ENCODE measurements at regions not wholly inside any gene's neighbourhood (a gene's known extent, or its start where the extent isn't known, plus 50 kb on each side); places are given as distances from the start of the nearest gene placed in this dataset.

GRCh38 chr16:5385811-5386210 is 288.2 kb upstream of the EEF2KMT start:
- no peak for DNase-seq (ENCODE audit: low spot score)
- no peak overlapping the region for H3K27ac ChIP-seq (ENCODE audit: low read depth, low read length, poor library complexity, severe bottlenecking)
- H2AFZ ChIP-seq (ENCODE audit: low read length) = no peak overlapping the region
- H3K79me2 ChIP-seq (ENCODE audit: insufficient read depth, low read depth, low read length) = no peaks in the 10 kb centered on the region
- CTCF ChIA-PET (ENCODE audit: unreplicated experiment) = no interaction called here
- H3K9me2 ChIP-seq (ENCODE audit: insufficient read depth, low read length) = no peaks in the 10 kb centered on the region
- intact Hi-C loops (cut with micrococcal nuclease; ENCODE audit: unreplicated experiment) = no loop called here
- H3K9me3 ChIP-seq (ENCODE audit: low read length) = no peaks in the 10 kb centered on the region
- H3K4me3 ChIP-seq (ENCODE audit: low read depth, low read length, poor library complexity, severe bottlenecking) = no peak overlapping the region
- POLR2A ChIA-PET = no interaction called here
- H3K4me2 ChIP-seq (ENCODE audit: low read length) = no peak overlapping the region
- no peaks in the 10 kb centered on the region for H3K4me1 ChIP-seq (ENCODE audit: insufficient read depth, low read length, poor library complexity, severe bottlenecking)
- no peaks in the 10 kb centered on the region for H3K36me3 ChIP-seq (ENCODE audit: insufficient read depth, low read length)
- no TSS peak for BruUV-seq (replicated peaks)
- no peaks in the 10 kb centered on the region for H4K20me1 ChIP-seq (ENCODE audit: insufficient read depth, low read length)
- TF ChIP-seq, protein P1, sequence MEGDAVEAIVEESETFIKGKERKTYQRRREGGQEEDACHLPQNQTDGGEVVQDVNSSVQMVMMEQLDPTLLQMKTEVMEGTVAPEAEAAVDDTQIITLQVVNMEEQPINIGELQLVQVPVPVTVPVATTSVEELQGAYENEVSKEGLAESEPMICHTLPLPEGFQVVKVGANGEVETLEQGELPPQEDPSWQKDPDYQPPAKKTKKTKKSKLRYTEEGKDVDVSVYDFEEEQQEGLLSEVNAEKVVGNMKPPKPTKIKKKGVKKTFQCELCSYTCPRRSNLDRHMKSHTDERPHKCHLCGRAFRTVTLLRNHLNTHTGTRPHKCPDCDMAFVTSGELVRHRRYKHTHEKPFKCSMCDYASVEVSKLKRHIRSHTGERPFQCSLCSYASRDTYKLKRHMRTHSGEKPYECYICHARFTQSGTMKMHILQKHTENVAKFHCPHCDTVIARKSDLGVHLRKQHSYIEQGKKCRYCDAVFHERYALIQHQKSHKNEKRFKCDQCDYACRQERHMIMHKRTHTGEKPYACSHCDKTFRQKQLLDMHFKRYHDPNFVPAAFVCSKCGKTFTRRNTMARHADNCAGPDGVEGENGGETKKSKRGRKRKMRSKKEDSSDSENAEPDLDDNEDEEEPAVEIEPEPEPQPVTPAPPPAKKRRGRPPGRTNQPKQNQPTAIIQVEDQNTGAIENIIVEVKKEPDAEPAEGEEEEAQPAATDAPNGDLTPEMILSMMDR (conservative IDR thresholded peaks at IDR 0.05; ENCODE audit: low read length) = no peak
- no peak for TF ChIP-seq EZH2phosphoT487 (IDR thresholded peaks at IDR 0.05; ENCODE audit: borderline replicate concordance, low read depth, low read length)

- Histone ChIP-seq H3K9me2 (ENCODE audit: insufficient read depth, low read length) (no peaks in the 10 kb centered on the region), H3K36me3 (ENCODE audit: insufficient read depth, low read length) (no peaks in the 10 kb centered on the region), H2AFZ (ENCODE audit: low read length) (no peak overlapping the region), H3K4me2 (ENCODE audit: low read length) (no peak overlapping the region), H3K27ac (ENCODE audit: low read depth, low read length, poor library complexity, severe bottlenecking) (no peak overlapping the region), H3K9me3 (ENCODE audit: low read length) (no peaks in the 10 kb centered on the region), H3K79me2 (ENCODE audit: insufficient read depth, low read depth, low read length) (no peaks in the 10 kb centered on the region), H4K20me1 (ENCODE audit: insufficient read depth, low read length) (no peaks in the 10 kb centered on the region), H3K4me1 (ENCODE audit: insufficient read depth, low read length, poor library complexity, severe bottlenecking) (no peaks in the 10 kb centered on the region), H3K4me3 (ENCODE audit: low read depth, low read length, poor library complexity, severe bottlenecking) (no peak overlapping the region)
- no peak for DNase-seq (ENCODE audit: low spot score)
- POLR2A ChIA-PET = no interaction called here
- CTCF ChIA-PET (ENCODE audit: unreplicated experiment) = no interaction called here
- intact Hi-C loops (cut with micrococcal nuclease; ENCODE audit: unreplicated experiment) = no loop called here
- TF ChIP-seq, protein P1 (conservative IDR thresholded peaks at IDR 0.05; ENCODE audit: low read length) = no peak
- TF ChIP-seq EZH2phosphoT487 (IDR thresholded peaks at IDR 0.05; ENCODE audit: borderline replicate concordance, low read depth, low read length) = no peak
- no TSS peak for BruUV-seq (replicated peaks)
Measured at GRCh38 chr16:5385115-5385514, 287.5 kb upstream of the EEF2KMT start.

GRCh38 chr16:5383737-5384136 is 286.1 kb upstream of the EEF2KMT start:
- Histone ChIP-seq H3K4me1 (ENCODE audit: insufficient read depth, low read length, poor library complexity, severe bottlenecking) (no peaks in the 10 kb centered on the region), H3K9me3 (ENCODE audit: low read length) (no peaks in the 10 kb centered on the region), H3K79me2 (ENCODE audit: insufficient read depth, low read depth, low read length) (no peaks in the 10 kb centered on the region), H3K4me3 (ENCODE audit: low read depth, low read length, poor library complexity, severe bottlenecking) (no peak overlapping the region), H4K20me1 (ENCODE audit: insufficient read depth, low read length) (no peaks in the 10 kb centered on the region), H3K27ac (ENCODE audit: low read depth, low read length, poor library complexity, severe bottlenecking) (no peak overlapping the region), H3K36me3 (ENCODE audit: insufficient read depth, low read length) (no peaks in the 10 kb centered on the region), H2AFZ (ENCODE audit: low read length) (no peak overlapping the region), H3K4me2 (ENCODE audit: low read length) (no peak overlapping the region), H3K9me2 (ENCODE audit: insufficient read depth, low read length) (no peaks in the 10 kb centered on the region)
- no TSS peak for BruUV-seq (replicated peaks)
- ChIA-PET CTCF (ENCODE audit: unreplicated experiment) (no interaction called here), POLR2A (no interaction called here)
- TF ChIP-seq EZH2phosphoT487 (IDR thresholded peaks at IDR 0.05; ENCODE audit: borderline replicate concordance, low read depth, low read length) = no peak
- DNase-seq (ENCODE audit: low spot score) = no peak
- intact Hi-C loops (cut with micrococcal nuclease; ENCODE audit: unreplicated experiment) = no loop called here
